ENCODE measurements at regions not wholly inside any gene's neighbourhood (a gene's known extent, or its start where the extent isn't known, plus 50 kb on each side); places are given as distances from the start of the nearest gene placed in this dataset.

DNA sequence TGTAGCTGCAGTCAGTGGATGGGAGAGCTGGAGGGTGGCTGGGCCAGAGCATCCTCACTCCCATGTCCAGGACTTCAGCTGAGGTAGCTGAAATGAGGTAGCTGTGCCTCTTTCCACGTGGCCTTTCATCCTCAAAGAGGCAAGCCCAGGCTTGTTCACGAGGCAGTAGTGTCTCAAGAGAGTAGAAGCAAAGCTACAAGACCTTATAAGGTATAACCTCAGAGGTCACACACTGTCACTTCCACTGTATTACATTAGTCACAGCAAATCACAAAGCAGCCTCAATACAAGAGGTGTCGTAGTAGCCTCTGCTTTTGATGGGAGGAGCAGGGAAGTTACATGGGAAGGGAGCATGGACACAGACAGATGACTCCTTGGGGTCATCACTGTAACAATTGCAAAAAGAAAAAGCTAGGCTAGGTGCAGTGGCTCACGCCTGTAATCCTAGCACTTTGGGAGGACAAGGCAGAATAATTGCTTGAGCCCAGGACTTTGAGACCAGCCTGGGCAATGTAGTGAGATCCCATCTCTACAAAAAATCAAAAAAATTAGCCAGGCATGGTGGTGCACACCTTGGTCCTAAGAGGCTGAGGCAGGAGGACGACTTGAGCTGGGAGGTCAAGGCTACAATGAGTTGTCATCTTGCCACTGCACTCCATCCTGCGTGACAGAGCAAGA is 97.5 kb downstream of the SKIDA1 start:
- no peaks in the 10 kb centered on the region for H3K27me3 Mint-ChIP-seq
- TF ChIP-seq, protein P1, sequence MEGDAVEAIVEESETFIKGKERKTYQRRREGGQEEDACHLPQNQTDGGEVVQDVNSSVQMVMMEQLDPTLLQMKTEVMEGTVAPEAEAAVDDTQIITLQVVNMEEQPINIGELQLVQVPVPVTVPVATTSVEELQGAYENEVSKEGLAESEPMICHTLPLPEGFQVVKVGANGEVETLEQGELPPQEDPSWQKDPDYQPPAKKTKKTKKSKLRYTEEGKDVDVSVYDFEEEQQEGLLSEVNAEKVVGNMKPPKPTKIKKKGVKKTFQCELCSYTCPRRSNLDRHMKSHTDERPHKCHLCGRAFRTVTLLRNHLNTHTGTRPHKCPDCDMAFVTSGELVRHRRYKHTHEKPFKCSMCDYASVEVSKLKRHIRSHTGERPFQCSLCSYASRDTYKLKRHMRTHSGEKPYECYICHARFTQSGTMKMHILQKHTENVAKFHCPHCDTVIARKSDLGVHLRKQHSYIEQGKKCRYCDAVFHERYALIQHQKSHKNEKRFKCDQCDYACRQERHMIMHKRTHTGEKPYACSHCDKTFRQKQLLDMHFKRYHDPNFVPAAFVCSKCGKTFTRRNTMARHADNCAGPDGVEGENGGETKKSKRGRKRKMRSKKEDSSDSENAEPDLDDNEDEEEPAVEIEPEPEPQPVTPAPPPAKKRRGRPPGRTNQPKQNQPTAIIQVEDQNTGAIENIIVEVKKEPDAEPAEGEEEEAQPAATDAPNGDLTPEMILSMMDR (conservative IDR thresholded peaks at IDR 0.05): no peak
- H3K27ac Mint-ChIP-seq: peak overlapping the region; percentile 67
- H3K9me3 Mint-ChIP-seq: peaks cover 18% of the 10 kb centered on the region
- H3K4me3 Mint-ChIP-seq: no peak overlapping the region
- peaks cover 4% of the 10 kb centered on the region for H3K4me1 Mint-ChIP-seq (ENCODE audit: unreplicated experiment)
- peaks cover 9% of the 10 kb centered on the region for H3K36me3 Mint-ChIP-seq
- DNase-seq (ENCODE audit: extremely low spot score, unreplicated experiment): no peak

DNA sequence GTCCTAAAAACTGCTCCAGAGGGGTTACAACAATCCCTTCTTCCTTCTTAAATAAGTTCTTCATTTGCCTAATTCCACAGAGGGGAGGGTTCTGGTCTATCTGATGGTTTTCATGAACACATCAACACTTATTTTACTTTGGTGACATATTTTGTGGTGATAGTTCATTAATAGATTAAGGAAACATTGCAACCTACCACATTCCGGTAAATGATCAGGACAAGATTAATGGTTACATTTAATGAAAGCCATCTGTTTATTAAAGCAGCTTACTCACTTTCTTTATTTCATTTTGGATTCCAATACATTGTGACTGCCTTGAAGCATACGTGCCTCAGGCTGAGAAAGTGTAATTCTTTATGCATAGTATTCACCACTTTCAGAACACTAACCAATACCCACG is 101.0 kb downstream of the SKIDA1 start:
- H3K36me3 Mint-ChIP-seq: peaks cover 9% of the 10 kb centered on the region
- no peak overlapping the region for H3K4me3 Mint-ChIP-seq
- H3K4me1 Mint-ChIP-seq (ENCODE audit: unreplicated experiment): peaks cover 4% of the 10 kb centered on the region
- H3K27ac Mint-ChIP-seq: no peak overlapping the region
- TF ChIP-seq, protein P1 (conservative IDR thresholded peaks at IDR 0.05): no peak
- no peaks in the 10 kb centered on the region for H3K27me3 Mint-ChIP-seq
- peaks cover 15% of the 10 kb centered on the region for H3K9me3 Mint-ChIP-seq
- DNase-seq (ENCODE audit: extremely low spot score, unreplicated experiment): no peak

DNA sequence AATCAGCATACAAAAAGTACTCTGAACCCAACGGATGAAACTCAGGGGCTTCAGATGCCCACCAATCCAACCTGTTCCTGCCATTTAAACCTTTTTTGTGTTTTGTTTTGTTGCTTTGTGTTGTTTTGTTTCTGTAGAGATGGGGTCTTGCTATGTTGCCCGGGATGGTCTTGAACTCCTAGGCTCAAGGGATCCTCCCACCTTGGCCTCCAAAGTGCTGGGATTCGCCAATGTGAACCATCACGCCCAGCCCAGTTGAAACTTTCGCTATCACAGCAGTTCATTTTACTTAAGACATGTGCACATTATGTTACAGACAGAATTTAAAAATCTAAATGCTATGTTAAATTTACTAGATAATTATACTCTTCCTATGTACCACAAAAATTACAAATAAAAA is 101.6 kb downstream of the SKIDA1 start:
- H3K9me3 Mint-ChIP-seq: peaks cover 14% of the 10 kb centered on the region
- no peaks in the 10 kb centered on the region for H3K27me3 Mint-ChIP-seq
- H3K36me3 Mint-ChIP-seq: peaks cover 9% of the 10 kb centered on the region
- H3K27ac Mint-ChIP-seq: no peak overlapping the region
- H3K4me3 Mint-ChIP-seq: no peak overlapping the region
- peaks cover 4% of the 10 kb centered on the region for H3K4me1 Mint-ChIP-seq (ENCODE audit: unreplicated experiment)
- TF ChIP-seq, protein P1 (conservative IDR thresholded peaks at IDR 0.05): no peak
- no peak for DNase-seq (ENCODE audit: extremely low spot score, unreplicated experiment)

DNA sequence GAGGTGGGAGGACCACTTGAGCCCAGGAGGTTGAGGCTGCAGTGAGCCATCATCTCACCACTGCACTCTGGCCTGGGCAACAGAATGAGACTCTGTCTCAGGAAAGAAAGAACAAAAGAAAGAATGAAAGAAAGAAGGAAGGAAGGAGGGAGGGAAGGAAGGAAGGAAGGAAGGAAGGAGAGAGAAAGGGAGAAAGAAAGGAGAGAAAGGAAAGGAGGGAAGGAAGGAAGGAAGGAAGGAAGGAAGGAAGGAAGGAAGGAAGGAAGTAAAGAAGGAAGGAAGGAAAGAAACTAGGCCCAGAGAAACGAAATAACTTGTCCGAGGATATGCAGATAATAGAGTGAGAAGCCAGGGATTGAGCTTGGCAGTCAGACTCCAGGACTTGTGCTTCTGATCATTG is 102.1 kb downstream of the SKIDA1 start:
- H3K9me3 Mint-ChIP-seq: peaks cover 13% of the 10 kb centered on the region
- TF ChIP-seq, protein P1 (conservative IDR thresholded peaks at IDR 0.05): no peak
- DNase-seq (ENCODE audit: extremely low spot score, unreplicated experiment): no peak
- H3K27ac Mint-ChIP-seq: no peak overlapping the region
- H3K4me3 Mint-ChIP-seq: no peak overlapping the region
- peaks cover 4% of the 10 kb centered on the region for H3K4me1 Mint-ChIP-seq (ENCODE audit: unreplicated experiment)
- H3K36me3 Mint-ChIP-seq: peaks cover 9% of the 10 kb centered on the region
- H3K27me3 Mint-ChIP-seq: no peaks in the 10 kb centered on the region

DNA sequence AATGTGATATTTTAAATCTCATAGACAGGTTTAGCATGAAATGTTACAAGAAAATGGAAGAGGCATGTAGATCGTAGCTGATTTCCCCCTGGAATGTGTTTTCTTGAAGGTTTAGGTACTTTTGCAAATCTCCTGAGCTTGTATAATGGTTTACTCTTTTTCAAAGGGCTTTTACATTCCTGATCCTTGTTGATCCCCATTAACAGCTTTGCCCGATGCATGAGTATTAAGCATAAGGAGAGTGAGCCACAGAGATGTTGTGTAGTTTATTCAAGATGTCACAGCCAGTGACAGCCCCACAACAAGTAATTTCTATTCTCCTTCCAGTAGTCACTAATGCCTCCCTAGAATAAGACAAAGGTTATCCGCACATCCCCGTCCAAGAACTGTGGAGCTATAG is 103.7 kb downstream of the SKIDA1 start:
- no peaks in the 10 kb centered on the region for H3K9me3 Mint-ChIP-seq
- peaks cover 4% of the 10 kb centered on the region for H3K4me1 Mint-ChIP-seq (ENCODE audit: unreplicated experiment)
- peaks cover 6% of the 10 kb centered on the region for H3K36me3 Mint-ChIP-seq
- no peak overlapping the region for H3K4me3 Mint-ChIP-seq
- H3K27me3 Mint-ChIP-seq: no peaks in the 10 kb centered on the region
- DNase-seq (ENCODE audit: extremely low spot score, unreplicated experiment): no peak
- H3K27ac Mint-ChIP-seq: no peak overlapping the region
- TF ChIP-seq, protein P1 (conservative IDR thresholded peaks at IDR 0.05): no peak

All from type B pancreatic cell (in vitro differentiated cells).